NCI-H1417 treated with DMSO at 0.1 percent for 48 hours (cell line): ENCODE measurements at regions not wholly inside any gene's neighbourhood (a gene's known extent, or its start where the extent isn't known, plus 50 kb on each side); places are given as distances from the start of the nearest gene placed in this dataset.

ENCODE experiments used
- DNase-seq: peaks from one replicate; lab custom pipeline; 2025; lab: John Stamatoyannopoulos, UW

DNA sequence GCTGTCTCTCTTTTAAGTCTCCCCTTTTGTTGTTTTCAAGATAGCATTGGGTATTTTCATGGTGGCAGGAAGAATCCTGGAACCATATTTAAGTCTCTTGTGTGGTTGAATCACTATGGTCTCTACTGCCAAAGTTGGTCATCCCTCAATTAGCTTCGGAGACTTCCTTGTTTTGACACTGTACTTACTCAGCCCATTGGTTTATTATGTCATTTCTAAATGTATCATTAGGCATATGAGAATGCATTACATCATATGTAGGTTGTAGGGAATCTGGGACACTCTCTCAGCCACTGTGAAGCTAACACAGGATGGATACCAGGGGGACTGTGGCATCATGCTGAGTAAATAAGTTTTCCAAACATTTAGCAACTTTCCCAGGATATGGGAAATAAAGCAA is 211.8 kb downstream of the DTHD1 start:
- no peak for DNase-seq

DNA sequence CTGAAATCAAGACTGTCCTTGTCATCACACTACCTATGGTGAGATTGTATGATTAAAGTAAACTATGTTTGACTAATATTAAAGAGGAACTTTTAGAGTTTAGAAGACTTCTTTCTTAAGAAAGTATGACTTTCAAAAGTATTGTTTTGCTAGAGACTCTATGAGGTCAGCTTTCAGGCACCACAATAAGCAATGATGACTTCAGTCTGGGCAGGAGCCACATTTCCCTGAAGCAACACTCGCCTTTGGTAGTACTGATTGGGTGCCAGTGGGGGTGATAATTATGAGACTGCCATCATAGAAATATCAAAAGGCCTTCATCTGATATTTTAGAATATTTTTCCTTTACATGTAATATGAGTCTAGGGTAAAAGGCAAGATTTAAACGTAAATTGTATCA is 212.6 kb downstream of the DTHD1 start:
- no peak for DNase-seq

DNA sequence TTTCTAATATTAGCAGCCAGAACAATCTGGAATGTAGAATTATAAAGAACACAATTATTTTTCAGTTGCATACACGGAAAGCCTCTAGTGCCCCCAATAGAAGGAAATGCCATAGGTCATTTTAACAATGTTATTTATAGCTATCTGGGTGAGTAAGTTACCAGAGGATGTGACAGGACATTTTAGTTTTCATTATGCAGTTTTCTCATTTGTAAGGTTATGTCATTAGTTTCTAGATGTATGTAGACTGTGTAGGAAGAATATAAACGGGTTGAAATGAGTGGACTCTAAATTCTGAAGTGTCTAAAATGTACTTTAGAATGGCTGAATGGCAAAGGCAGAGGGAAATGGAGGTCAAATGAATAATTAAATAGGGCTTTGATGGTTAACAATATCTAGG is 213.3 kb downstream of the DTHD1 start:
- no peak for DNase-seq

DNA sequence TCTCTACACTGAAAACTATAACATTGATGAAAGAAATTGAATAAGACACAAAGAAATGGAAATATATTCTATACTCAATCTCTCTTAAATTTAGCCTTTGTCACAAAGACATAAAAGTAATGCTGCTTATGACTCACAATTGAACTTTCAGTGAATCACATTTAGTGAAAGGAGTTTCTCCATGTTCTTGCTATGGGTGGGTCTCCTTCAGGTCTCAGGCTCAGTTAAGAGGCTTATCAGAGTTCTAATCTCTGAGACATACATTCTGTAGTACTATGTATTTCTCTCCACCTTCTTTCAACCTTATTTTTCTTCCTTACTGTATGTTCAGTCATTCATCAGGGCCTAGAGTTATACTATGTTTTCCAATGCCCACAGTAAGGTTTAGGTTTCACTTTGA is 220.9 kb downstream of the DTHD1 start:
- DNase-seq = no peak

DNA sequence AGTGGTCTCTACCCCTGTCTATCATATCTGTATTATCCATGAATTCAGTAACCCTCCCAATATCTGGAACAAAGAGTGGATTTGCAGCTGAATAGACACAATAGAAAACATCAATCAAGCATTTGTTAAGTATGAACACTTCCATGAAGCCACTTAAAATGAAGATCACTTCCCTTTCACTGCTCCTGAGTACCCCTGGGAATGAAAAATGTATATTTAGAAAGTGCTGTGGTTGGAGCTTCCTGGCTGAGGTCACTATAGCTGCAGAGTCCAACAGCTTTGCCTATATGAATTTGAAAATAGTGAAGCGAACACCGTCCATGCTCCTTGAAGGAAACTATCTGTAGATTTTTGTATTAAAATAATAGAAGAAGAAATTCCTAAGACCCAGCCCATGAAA is 227.0 kb downstream of the DTHD1 start:
- DNase-seq = no peak

DNA sequence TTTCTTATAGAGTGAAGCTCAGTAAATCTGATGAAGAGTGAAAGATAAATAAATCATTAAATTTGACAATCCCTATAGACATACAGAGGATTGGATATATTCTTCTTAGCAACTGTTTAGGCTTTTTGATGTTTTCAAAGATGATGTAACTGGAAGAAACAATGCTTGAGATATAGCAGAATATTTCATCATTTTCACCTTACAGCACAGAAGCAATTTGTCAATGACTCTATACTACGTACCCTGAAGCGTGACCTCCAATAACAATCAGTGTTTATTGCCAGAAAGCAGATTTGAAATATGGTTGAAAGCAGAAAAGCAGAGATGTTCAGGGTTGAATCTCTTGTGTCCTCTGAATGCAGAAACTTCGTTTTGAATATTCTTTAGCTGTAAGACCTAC is 228.4 kb downstream of the DTHD1 start:
- DNase-seq = no peak

DNA sequence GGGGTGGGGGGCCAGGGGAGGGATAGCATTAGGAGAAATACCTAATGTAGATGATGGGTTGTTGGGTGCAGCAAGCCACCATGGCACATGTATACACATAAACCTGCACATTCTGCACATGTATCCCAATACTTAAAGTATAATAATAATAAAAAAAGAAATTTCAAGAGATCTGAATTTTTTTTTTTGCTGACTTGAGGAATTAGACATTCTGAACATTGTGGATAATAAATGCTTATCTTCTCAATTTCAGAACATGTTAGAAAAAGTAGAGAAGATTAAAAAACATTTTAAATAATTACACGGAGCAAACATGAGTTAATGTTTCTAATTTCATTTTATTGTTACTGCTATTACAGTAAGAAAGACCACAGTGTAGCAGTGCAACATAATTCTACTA is 230.4 kb downstream of the DTHD1 start:
- DNase-seq = no peak

DNA sequence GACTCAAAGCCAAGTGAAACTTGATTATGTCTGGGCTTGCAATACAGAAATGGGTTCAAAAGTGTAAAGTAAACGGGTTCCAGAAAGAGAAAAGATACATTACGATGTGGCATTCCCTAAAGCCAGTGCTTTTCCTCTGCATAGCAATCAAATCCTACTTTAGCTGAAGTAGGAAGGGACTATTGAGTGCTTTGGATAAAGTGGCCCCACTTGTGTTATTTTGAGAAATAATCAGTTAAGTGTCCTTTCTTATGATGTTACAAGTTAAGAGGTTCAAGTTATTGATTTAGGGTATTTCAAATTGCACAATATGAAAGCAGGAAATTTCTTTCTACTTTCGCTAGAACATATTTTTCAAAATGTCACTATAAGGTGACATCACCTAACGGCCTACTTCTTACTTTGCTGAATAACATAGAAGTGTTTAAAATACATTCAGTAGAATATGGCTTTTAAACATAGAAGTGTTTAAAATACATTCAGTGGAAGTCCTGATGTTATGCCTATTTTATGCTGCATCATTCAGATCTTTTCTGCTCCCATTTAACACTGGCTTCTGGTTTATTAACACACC is 235.2 kb downstream of the DTHD1 start:
- DNase-seq = no peak

DNA sequence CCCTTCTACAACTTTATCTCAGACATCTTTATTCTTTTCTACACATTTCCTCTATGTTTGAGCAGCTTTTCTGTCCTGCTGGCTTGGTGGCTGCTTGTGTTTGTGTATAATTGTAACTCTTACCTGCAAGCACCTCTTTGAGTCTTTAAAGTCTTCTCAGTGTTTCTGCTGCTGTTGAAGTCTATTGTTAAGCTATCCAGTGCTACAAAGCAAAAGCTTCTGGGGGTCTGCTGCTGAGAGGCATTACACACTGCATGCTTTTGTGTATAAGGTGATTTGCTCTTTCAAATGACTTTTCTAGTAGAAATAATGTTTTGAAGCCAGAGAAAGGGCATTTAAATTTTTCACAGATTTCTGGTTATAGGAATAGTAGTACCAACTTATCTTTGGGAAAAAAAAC is 241.8 kb downstream of the DTHD1 start:
- no peak for DNase-seq

DNA sequence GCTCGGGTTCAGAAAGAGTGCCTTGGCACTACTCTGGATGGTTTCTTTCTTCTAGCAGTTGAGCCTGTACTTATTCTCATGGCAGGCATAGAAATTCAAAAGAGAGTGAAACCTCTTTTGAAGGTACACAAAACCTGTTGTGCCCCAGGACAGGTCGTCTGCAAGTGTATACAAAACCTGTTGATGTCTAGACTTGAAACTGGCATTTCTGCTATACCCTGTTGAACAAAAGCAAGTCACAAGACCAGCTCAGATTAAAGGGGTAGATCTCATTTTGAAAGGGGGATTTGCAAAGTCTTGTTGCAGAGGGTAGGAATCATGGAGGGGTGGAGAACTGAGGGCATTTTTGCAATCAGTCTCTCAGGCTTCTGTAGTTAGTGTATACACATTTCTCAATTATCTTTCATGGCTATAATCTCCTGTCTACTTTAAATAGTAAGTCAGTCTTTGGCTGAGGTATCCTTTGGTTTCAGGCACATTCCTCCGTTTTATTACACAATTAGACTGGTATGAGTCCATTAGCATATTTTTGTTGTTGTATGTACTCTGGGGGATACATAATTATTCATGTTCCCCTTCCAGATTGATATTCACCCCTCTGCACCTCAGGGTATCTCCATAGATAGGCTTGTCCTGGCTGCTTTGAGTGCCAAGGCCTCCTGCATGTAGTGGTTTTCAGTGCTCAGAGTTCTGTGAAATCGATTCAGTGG is 251.4 kb downstream of the DTHD1 start:
- DNase-seq = no peak

DNA sequence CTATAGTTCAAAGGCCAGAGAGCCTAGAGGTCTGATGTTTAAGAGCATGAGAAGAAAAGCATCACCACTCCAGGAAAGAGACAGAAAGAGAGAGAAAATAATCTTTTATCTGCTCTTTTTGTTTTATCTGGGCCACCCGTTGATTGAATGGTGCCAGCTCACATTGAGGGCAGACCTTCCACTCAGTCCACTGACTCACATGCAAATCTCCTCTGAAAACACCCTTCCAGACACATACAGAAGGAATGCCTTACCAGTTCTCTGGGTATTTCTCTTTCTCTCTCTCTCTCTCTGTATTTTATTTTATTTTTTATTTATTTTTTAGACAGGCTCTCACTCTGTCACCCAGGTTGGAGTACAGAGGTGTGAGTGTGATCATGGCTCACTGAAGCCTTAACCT is 252.5 kb downstream of the DTHD1 start:
- no peak for DNase-seq

DNA sequence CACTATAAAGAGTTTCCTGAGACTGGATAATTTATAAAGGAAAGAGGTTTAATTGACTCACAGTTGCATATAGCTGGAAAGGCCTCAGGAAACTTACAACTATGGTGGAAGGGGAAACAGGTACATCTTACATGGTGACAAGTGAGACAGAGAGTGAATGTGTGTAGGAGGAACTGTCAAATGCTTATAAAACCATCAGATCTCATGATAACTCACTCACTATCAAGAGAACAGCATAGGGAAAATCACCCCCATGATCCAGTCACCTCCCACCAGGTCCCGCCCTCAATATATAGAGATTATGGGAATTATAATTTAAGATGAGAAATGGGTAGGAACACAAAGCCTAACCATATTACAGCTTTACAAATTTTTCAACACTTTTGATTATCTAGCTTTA is 266.0 kb downstream of the DTHD1 start:
- no peak for DNase-seq

DNA sequence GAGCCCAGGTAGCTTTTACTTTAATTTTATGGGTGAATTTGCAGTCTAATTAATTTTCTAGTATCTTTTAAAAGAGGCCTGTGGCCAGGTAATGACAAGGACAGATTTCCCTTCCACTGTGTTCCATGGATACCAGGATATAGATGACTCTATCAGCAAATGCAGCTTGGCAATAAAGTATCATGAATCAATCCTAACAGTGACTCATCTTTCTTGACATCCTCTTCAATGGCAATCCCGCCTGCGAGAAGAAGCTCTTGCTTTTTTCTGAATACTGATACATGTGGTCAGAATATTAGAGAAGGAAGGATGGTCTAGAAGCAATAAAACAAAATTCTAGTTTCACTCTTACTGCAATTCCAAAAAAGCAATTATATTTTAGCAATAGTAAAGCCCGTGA is 267.8 kb downstream of the DTHD1 start:
- DNase-seq = no peak

DNA sequence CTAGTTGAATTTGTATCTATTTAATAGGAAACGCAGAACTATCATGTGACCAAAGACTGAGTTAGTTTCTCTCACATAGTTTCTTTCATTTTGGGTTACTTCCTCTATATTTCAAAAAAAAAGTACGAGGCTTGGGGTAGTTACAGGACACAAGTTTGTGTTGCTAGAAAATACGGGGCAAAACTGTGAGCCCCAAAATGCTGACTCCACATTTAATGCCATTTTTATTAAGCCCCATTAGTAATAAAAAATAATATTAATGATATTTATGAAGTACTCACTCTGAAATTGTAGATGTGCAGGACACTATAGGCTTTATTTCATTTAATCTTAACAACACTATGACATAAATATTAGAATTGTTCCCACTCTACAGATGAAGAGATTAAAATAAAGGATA is 268.6 kb downstream of the DTHD1 start:
- DNase-seq = no peak

DNA sequence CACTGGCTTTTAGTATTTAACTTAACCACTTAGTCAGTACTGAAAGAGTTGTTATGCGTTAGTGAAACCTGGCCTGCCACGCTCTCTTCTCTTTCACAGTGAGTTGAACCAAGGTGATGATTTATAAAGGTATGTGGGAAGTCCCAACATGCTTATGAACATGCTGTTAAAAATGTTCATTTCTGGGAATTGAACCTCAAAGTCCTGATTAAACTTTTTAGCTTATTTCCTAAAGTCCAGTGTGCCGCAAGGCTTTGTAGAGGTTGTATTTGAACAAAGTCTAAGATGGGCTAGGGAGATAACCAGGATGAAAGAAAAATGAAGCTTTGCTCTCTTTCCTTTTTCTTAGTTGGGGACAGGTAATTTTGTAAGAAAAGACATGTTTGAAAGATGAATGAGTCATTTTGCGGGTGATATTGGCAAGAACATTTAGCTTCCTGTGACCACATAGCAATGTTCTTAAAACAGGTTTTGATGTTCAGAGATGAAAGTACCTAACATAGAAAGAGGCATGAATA is 270.3 kb downstream of the DTHD1 start:
- no peak for DNase-seq

DNA sequence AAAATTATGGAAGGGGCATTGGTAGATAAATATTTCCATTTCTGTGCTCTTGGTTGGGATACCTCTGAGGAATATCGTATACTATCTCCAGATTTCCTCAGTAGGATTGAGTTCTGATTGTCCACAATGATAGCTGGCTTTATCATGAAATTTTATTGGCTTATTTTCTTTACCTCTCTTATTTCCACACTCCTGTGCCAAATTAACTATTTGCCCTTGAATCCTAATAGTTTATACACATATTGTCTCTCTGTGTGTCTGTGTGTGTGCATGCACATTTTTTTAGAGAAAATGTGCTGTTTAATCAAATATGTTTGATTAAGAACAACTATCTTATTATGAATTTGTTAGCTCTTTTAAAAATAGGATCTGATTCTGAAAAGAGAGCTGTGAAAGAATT is 271.6 kb downstream of the DTHD1 start:
- no peak for DNase-seq

DNA sequence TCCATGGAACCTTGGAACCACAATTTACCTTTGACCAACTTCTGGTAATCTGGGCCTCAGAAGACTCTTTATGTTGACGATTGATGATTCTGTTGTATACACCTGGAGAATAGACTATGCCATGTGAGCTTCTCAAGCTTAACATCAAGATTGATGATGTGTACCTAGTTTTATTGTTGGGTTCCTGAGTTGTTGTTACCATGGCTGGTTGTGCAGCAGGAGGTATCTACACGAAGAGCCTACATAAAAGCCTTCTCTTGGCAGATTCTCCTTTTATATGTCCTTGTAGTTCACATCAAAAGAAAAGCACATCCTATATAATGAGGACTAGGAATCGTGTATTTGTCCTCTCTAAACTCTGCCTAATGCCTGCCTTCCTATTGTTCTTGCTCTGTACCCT is 272.0 kb downstream of the DTHD1 start:
- DNase-seq = no peak

DNA sequence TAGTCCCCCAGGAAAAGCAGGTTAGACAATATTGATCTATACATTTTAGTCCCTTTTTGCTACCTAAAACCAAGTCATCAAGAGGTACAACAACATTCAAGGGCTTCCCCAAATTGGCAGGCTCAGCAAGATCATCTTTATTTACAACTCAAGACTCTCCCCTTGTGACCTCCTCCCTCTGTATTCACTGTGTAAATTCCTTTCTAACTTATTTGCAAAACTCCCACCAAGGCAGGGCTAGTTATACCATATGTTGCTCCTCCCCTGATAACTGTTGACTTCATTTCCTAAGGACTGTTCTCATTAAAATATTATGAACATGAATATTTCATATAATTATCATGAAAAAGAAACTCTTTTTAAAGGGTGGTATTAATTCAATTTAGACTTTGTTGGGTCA is 275.6 kb downstream of the DTHD1 start:
- no peak for DNase-seq

DNA sequence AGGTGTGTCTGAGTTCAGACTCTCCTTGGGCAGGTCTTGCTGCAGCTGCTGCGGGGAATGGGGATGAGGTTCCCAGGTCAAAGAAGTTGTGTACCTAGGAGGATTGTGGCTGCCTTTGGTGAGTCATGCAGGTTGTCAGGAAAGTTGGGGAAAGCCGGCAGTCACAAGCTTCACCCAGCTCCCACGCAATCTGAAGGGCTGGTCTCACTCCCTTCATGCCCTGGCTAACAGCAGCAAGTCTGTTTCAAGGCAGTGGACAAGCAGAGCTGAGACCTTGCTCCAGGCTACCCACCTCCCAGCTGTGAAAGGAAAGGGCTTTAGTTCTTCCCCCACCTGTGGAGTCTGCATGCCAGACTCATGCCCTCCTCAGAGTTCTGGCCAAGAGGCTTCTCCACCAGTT is 287.2 kb downstream of the DTHD1 start:
- no peak for DNase-seq

DNA sequence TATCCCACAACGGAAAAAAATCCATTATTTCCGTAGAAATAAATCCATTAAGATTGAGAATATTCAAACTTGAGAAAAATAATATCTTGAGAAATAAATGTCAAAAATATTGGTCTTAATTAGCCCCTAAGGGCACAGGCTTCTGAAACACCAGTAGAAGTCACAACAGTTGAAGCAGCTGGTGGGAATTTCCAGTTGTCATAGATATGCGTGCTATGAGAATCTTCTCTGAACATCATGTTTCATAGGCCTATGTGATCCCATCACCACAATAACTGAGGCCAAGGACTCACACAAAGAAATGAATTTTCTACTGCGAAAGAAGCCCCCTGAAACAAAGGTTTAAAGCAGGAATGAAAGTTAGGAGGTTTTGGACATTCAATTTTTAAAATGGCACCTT is 292.0 kb downstream of the DTHD1 start:
- no peak for DNase-seq

DNA sequence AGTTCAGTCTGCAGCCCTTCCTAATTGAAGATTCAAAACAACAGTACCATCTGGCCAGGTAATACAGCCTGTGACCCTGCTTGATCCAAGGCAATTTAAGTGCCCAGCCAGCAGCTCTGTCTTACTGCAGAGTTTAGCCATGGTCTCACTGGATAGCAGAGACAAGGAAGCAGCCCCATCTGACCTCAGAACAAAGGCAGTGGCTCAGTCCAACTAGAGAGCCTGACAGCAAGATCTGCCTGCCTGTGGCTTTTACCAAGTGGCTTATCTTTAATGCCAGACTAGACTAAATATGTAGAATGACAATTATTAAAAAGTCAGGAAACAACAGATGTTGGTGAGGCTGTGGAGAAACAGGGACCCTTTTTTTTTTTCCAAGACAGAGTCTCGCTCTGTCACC is 293.4 kb downstream of the DTHD1 start:
- DNase-seq = no peak

DNA sequence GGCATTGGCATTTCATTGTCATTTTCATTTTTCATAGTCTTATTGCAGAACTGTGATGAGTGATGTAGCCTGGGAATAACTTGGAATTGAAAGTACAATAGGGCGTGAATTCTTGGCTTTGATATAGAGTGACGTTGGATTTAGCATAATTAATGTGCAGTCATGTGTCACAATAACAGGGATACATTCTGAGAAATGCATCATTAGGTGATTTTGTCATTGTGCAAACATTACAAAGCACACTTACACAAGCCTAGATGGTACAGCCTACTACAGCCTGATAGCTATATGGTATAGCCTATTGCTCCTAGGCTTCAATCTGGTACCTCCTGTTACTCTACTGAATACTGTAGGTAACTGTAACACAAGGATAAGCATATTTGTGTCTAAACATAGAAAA is 300.8 kb downstream of the DTHD1 start:
- no peak for DNase-seq

DNA sequence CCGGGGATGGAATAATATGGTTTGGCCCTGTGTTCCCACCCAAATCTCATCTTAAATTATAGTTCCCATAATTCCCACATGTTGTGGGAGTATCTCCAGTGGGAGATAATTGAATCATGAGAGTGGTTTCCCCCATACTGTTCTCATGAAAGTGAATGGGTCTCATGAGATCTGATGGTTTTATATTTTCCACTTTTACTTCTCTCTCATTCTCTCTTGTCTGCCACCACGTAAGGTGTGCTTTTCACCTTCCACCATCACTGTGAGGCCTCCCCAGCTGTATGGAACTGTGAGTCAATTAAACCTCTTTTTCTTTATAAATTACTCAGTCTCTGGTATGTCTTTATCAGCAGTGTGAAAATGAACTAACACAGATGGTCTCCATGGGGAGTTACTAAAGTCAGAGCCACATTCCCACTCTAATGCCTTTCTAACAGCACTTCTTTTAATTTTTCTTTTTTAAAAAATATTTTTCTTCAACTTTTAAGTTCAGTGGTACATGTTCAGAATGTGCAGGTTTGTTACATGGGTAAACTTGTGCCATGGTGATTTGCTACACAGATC is 306.6 kb downstream of the DTHD1 start:
- DNase-seq = no peak

DNA sequence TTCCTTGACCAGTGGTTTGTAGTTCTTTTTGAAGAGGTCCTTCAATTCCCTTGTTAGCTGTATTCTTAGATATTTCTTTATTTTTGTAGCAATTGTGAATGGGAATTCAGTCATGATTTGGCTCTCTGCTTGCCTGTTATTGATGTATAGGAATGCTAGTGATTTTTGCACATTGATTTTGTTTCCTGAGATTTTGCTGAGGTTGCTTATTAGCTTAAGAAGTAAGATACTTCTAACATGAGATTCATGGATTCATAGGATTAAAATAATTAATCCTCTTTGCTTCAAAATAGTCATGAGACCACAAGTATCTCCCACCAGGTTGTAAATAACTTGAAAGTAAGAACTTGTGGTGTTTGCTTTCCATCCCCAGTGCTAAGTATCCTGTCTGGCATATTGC is 308.9 kb downstream of the DTHD1 start:
- no peak for DNase-seq
